ENCODE measurements at regions not wholly inside any gene's neighbourhood (a gene's known extent, or its start where the extent isn't known, plus 50 kb on each side); places are given as distances from the start of the nearest gene placed in this dataset.

- TF ChIP-seq CTCF (IDR thresholded peaks at IDR 0.05), result no peak
- TF ChIP-seq POLR2A (IDR thresholded peaks at IDR 0.05), result no peak
These were observed 340.8 kb downstream of the GRXCR1 start for GRCh38 chr4:43233321-43233720.

Data from body of pancreas (tissue), 4 donors.